ENCODE measurements at regions not wholly inside any gene's neighbourhood (a gene's known extent, or its start where the extent isn't known, plus 50 kb on each side); places are given as distances from the start of the nearest gene placed in this dataset.
"Not testable (repeated sequence)": the region's sequence is repeated elsewhere in the genome, so short reads cannot be mapped to it uniquely, and the experiment has no call there.

DNA sequence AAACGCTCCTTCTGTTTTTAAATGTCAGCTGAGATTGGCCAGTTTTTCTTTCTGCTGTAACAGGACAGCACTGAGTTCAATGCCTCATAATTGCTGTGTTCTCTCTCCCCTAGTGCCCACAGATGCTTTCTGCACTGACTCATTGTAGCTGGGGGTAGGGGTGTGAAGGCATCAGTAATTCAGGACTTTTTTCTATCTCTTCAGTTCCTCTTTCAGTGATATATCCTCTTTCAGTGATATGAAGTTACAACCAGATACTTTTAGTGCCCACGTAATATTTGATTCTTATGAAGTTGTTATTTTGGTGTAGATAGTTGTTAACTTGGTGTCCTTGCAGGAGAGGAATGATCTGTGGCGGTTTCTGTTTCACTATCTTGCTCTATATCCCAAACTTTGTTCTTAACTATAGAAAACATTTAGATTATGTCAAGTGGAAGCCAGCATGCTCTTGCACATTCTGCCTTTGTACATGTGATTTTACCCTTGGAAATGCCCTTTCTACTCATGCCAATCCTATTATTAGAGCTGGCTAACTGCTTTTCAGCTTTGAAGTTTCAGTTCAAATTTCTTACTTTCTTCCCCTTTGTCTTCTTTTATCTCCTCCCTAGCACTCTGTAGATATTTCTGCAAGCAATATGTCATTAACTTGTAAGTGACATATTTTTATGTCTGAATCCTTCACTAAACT is 1258.4 kb downstream of the FAM133A start:
- no peaks in the 10 kb centered on the region for H3K36me3 ChIP-seq (ENCODE audit: low read depth, missing control alignments)
- H3K9me3 ChIP-seq, result no peaks in the 10 kb centered on the region
- WGBS, 2 donors, result 73 to 82% methylated on average over 3 of the region's 3 CpGs
- DNase-seq, result no peak
- H3K4me1 ChIP-seq, result no peaks in the 10 kb centered on the region
- no peaks in the 10 kb centered on the region for H3K27me3 ChIP-seq
- H3K27ac ChIP-seq, result no peak overlapping the region
- H3K4me3 ChIP-seq, result no peak overlapping the region
- intact Hi-C loops (cut with DNase I; ENCODE audit: low total_unique reads), result no loop called here
- no peak for TF ChIP-seq POLR2A (IDR thresholded peaks at IDR 0.05)
- TF ChIP-seq, protein P1, sequence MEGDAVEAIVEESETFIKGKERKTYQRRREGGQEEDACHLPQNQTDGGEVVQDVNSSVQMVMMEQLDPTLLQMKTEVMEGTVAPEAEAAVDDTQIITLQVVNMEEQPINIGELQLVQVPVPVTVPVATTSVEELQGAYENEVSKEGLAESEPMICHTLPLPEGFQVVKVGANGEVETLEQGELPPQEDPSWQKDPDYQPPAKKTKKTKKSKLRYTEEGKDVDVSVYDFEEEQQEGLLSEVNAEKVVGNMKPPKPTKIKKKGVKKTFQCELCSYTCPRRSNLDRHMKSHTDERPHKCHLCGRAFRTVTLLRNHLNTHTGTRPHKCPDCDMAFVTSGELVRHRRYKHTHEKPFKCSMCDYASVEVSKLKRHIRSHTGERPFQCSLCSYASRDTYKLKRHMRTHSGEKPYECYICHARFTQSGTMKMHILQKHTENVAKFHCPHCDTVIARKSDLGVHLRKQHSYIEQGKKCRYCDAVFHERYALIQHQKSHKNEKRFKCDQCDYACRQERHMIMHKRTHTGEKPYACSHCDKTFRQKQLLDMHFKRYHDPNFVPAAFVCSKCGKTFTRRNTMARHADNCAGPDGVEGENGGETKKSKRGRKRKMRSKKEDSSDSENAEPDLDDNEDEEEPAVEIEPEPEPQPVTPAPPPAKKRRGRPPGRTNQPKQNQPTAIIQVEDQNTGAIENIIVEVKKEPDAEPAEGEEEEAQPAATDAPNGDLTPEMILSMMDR (IDR thresholded peaks at IDR 0.05), result no peak

DNA sequence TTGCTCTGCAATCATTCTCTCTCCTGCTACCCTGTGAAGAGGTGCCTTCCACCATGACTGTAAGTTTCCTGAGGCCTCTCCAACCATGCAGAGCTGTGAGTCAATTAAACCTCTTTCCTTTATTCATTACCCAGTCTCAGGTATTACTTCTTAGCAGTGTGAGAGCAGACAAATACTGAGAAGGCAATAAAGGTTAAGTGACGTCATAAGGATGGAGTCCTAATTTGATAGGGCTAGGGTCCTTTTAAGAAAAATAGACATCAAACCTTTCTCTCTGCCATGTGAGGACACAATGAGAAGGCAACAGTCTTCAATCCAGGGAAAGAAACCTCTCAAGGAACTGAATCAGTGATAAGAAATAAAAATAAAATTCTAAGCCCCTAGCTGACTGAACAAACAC is 1262.7 kb downstream of the FAM133A start:
- Histone ChIP-seq H3K9me3 (no peaks in the 10 kb centered on the region), H3K27ac (no peak overlapping the region), H3K4me3 (no peak overlapping the region), H3K36me3 (ENCODE audit: low read depth, missing control alignments) (no peaks in the 10 kb centered on the region), H3K4me1 (no peaks in the 10 kb centered on the region), H3K27me3 (no peaks in the 10 kb centered on the region)
- TF ChIP-seq POLR2A (IDR thresholded peaks at IDR 0.05), result no peak
- TF ChIP-seq, protein P1 (IDR thresholded peaks at IDR 0.05), result no peak
- 77 to 79% methylated on average over 1 of the region's 1 CpG for WGBS, 2 donors
- DNase-seq, result no peak
- intact Hi-C loops (cut with DNase I; ENCODE audit: low total_unique reads), result no loop called here

DNA sequence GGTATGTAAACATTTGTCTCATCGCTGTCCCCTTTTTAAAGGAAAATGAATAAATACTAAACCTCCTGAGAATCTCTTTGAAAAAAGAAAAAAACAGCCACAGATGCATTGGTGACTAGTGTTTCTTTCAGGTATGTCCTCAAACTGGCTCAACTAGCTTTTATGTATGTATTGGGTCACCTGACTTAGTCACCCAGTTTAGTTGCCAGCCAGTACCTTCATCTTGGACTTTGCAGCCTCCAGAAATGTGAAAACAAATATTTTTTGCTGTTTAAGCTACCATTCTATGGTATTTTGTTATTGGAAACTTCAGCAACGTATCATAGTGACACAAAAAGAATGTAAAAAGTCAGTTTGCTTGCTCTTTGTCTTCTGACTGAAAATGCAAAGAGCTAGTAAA is 1263.5 kb downstream of the FAM133A start:
- Histone ChIP-seq H3K27ac (no peak overlapping the region), H3K4me1 (no peaks in the 10 kb centered on the region), H3K27me3 (no peaks in the 10 kb centered on the region), H3K9me3 (no peaks in the 10 kb centered on the region), H3K4me3 (no peak overlapping the region), H3K36me3 (ENCODE audit: low read depth, missing control alignments) (no peaks in the 10 kb centered on the region)
- 62 to 72% methylated on average over 2 of the region's 2 CpGs for WGBS, 2 donors
- intact Hi-C loops (cut with DNase I; ENCODE audit: low total_unique reads), result no loop called here
- no peak for DNase-seq
- TF ChIP-seq POLR2A (IDR thresholded peaks at IDR 0.05), result no peak
- TF ChIP-seq, protein P1 (IDR thresholded peaks at IDR 0.05), result no peak

DNA sequence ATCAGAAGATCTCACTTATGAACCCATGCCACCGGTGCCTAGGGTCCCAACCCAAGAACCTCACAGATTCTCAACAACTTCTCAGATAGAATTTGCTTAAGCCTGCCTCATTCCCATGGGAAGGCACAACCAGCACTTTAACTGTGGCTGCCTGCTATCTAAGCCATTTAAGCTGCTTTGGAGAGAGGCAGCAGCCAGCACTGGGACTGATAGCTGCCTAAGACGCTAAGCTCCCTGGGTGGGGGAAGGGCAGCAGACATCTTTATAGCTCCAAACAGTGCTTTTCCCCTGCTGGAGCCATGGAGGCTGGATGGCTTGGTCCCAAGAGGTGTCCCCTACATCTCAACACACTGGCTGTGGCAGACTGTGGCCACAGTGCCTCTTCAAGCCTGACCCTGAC is 1268.6 kb downstream of the FAM133A start:
- Histone ChIP-seq H3K27ac (no peak overlapping the region), H3K36me3 (ENCODE audit: low read depth, missing control alignments) (no peaks in the 10 kb centered on the region), H3K4me3 (no peak overlapping the region), H3K27me3 (no peaks in the 10 kb centered on the region), H3K4me1 (no peaks in the 10 kb centered on the region), H3K9me3 (no peaks in the 10 kb centered on the region)
- WGBS, 2 donors, result 53% methylated on average over 2 of the region's 2 CpGs; no CpG with 5 or more reads in 1 of the 2 donors
- TF ChIP-seq, protein P1 (IDR thresholded peaks at IDR 0.05), result no peak
- TF ChIP-seq POLR2A (IDR thresholded peaks at IDR 0.05), result no peak
- no peak for DNase-seq
- intact Hi-C loops (cut with DNase I; ENCODE audit: low total_unique reads), result no loop called here

DNA sequence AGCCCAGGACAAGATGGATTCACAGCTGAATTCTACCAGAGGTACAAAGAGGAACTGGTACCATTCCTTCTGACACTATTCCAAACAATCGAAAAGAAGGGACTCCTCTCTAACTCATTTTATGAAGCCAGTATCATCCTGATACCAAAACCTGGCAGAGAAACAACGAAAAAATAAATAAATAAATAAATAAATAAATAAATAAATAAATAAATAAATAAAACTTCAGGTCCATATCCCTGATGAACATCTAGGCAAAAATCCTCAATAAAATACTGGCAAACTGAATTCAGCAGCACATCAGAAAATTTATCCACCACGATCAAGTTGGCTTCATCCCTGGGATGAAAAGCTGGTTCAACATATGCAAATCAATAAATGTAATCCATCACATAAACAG is 1272.1 kb downstream of the FAM133A start:
- intact Hi-C loops (cut with DNase I; ENCODE audit: low total_unique reads); H3K4me1 ChIP-seq; H3K36me3 ChIP-seq (ENCODE audit: low read depth, missing control alignments); H3K27ac ChIP-seq; DNase-seq; H3K4me3 ChIP-seq; H3K9me3 ChIP-seq; H3K27me3 ChIP-seq: not testable (repeated sequence)
- 70 to 76% methylated on average over 3 of the region's 3 CpGs for WGBS, 2 donors
